NOMO-1 treated with dmso at 0.1 percent for 144 hours (cell line): ENCODE measurements at regions not wholly inside any gene's neighbourhood (a gene's known extent, or its start where the extent isn't known, plus 50 kb on each side); places are given as distances from the start of the nearest gene placed in this dataset.

ENCODE experiments used
- DNase-seq: peaks from one replicate; lab custom pipeline; 2025; ENCODE audit not compliant: unreplicated experiment; lab: John Stamatoyannopoulos, UW

DNA sequence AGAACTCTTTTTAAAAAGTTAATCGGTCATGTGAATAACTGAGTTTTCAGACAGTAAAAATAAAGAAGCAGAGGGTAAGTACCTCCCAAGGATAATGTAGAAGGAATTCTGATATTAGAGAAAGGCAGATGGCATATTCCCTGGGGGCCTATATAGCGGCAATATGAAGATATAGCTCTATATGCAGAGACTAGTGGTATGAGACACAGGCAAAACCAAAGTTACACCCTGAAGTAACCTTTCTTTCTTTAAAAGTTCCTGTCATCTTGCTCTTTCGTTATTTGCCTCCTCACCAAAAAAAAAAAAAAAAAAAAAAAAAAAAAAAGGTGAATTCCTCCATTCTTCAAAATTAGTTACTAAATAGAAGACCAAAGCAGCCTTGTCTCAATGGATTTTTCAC lies 76.2 kb upstream of the ARHGAP32 start:
- no peak for DNase-seq

DNA sequence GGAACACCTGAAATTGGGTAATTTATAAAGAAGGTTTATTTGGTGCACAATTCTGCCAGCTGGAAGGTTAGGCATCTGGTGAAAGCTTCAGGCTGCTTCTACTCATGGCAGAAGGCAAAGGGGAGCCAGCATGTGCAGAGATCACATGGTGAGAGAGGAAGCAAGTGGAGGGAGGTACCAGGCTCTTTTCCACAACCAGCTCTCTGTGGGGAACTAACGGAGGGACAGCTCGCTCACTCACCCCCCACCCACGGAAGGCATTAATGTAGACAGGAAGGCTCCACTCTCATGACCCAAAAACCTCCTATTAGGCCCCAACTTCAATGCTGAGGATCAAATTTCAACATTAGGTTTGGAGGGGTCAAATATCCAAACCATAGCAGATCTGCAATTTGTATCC lies 75.6 kb upstream of the ARHGAP32 start:
- DNase-seq: no peak

DNA sequence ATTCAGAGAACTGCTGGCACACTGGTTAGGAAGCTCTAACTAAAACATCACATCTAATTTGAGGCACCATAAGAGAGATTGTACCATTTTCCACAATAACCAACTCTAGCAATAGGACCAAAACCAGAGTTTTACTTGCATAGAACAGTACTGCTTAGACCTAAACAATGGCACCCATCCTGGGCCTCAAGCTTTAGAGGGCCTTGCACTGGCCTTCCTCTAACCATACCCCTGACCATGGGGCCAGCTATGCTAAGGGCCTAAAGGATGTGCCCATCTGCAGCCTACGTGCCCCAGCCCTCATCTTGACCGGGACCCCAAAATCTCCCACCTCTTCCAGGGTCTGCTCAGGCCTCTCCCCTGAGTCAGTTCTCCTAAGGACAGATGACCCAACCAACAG lies 74.4 kb upstream of the ARHGAP32 start:
- no peak for DNase-seq

DNA sequence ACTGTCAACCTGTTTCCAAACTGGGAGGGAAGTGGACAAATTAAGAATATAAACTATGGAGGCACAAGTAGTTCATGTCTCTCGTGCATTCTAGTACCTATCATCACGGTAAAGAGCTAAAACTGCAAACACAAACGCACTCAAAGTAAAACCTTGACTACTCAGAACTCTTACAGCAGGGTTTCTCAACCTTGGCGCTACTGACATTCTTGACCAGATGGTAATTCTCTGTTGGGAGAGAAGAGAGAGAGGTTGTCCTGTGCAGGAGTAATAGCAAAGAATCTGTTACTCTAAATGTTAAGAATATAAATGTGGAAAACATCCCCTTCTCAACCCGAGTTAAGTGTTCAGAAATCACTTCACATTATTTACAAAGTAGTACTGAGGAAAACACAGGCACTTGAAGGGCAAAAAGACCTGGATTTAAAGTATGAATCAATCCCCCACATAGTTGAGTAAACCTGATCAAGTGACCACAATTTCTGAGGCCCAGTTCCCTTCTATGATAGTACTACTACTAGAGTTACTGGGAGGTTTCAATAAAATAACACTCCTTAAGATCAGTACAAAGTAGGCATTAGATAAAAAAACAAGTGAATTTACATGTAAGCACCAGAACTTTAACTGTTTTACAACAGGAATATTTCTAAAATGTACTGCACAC lies 73.1 kb upstream of the ARHGAP32 start:
- no peak for DNase-seq

DNA sequence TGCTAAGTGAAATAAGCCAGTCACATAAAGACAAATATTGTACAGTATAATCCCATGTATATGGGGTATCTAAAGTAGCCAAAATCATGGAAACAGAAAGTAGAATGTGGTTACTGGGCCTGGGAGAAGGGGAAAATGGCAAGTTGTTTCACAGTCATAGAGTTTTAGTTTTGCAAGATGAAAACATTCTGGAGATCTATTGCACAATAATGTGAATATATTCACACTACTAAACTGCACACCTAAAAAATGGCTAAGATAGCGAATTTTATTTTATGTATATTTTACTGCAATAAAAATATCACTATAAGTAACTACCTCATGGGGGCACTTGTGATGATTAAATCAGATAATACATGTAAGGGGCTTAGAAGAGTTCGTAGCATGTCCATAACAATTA lies 72.0 kb upstream of the ARHGAP32 start:
- no peak for DNase-seq

DNA sequence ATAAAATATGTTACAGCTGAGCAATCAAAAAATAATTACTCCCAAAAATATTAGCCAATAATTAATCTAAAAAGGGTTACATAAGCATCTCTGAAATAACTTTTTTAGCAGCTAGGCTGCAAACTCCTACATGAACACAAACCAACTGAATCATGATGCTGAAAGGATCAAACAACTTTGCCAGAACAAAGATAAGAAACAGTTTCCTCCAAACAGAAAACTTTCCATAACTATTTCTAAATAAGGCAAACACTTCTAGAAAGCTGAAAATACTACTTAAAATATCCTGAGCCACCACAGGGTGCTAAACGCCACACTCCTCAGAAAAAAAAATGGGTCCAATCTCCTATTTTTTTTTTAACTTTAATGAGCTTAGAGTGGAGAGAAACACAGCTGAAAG lies 68.6 kb upstream of the ARHGAP32 start:
- DNase-seq: no peak

DNA sequence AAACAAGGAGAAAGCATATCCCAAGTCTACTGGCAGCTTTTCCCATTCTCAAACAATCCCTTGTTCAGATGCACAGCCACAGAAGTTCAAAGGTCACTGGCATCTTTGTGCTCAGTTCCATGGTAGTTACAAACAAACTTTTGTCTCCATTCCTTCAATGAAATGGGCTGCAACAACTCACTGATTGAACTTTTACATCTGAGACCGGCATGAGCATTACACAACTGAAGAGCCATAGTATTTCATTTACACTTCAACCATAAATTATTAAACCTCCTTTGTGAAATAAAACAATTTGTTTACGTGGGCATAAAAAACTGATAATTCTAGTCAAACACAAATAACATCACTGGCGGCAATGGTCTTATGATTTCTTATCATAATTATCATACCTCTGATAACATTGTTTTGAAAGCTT lies 67.8 kb upstream of the ARHGAP32 start:
- DNase-seq: no peak

DNA sequence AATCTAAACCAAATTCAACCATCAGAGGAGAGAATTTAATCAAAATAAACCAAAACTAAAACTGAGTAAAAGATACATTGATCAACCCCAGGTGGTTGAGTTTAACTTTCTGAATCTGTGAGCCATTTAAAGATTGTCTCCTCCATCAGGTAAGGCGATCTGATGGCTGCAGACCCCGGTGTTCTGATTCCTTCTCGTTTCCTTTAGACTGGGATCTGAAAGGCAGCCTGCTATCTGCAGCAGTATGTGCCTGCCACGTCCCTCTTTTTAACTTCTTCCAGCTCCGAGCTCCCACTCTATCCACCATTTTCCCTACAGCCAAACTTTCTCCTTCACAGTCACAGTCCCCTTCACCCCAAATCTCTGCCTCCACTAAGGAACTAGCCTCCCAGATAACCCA lies 66.1 kb upstream of the ARHGAP32 start:
- no peak for DNase-seq

DNA sequence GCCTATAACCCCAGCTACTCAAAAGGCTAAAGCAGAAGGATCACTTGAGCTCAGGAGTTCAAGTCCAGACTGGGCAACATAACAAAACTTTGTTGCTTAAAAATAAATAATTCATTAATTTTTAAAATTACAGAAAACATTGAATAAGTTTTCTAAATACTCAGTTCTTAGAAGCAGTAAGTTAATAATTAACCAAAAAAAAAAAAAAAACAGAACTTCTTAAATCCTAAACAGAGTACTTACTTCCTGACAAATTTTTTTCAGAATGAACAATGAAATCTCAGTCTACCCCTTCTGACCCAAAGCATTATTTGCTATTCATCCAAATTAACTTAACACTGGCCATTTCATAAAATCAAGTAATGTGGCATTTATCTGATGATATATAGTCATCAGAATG lies 65.4 kb upstream of the ARHGAP32 start:
- no peak for DNase-seq

DNA sequence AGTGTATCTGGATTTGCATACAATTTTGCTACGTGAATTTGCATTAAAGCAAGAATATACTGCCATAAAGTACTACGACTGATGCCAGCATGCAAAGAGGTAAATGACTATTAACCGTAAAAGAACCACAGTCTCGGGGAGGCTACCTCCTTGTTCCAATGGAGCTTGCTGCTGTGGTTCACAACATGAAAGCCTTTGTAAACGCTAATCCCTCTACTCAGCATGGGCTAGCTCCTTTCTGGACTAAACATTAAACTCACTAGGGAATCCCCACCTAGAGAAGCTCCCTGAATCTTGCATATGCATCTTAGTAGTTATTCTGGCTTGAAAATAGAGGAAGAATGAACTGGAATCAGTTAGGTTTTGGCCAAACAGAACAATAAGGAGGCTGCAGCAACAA lies 60.5 kb upstream of the ARHGAP32 start:
- no peak for DNase-seq

DNA sequence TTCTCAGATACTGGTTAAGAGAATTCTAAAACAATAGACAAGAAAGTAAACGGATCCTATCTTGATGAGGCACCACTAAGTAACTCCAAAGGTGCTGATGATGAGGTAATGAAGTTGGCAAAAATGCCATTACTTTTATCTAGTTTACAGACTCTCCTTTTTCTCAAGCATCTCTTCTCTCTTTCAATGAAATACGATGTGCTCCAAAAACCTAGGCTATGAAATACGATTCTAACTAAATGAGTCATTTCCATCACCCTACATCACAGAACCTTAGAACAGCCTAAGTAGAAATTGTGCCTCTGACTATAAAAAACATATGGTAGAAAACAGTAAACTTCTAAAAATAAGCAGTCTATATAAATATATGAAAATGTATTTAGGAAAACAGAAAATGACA lies 58.9 kb upstream of the ARHGAP32 start:
- no peak for DNase-seq

DNA sequence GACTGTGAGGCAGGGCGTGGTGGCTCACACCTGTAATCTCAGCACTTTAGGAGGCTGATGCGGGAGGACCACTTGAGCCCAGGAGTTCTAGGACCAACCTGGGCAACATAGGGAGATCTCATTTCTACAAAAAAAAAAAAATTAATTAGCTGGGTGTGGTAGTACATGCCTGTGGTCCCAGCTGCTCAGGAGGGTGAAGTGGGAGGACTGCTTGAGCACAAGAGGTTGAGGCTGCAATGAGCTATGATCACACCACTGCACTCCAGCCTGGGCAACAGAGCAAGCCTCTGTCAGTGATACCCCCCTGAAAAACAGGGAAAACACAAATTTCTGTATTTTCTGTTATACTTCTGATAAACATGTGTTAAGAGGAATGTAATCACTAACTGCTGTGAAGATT lies 57.8 kb upstream of the ARHGAP32 start:
- no peak for DNase-seq

DNA sequence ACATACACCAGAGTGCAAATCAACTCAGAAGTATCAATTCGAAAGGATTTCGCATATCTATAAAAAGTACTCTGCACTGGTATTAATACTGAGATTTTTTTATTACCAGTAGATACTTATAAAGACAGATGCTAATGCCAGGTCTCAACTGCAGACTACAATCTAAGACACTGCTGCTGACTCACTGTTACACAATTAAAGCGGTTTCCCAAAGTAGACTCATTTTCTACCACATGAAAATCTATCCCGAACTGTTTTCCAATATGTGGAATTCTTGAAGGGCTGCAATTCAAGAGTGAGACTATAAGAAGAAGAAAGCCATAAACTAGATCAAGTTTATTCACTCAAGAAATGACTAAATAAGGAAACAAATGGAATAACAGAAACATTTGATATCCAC lies 57.2 kb upstream of the ARHGAP32 start:
- no peak for DNase-seq

DNA sequence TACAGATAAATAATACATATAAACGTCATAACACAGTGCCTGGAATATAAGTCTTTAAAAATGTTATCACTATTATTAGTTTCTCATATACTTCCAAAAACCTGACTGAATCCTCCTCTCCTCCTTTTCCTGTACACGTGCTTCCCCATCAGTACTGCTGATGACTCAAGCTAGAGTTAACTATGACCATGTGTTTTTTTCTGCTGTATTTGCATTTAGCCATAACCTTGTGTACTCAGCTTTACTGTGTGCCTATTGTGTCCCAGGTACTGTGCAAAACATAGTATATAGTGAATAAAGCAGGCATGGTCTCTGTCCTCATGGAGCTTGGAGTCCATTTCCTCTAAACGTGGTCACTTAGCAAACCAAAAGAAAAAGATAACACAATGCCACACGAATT lies 56.5 kb upstream of the ARHGAP32 start:
- DNase-seq: no peak

DNA sequence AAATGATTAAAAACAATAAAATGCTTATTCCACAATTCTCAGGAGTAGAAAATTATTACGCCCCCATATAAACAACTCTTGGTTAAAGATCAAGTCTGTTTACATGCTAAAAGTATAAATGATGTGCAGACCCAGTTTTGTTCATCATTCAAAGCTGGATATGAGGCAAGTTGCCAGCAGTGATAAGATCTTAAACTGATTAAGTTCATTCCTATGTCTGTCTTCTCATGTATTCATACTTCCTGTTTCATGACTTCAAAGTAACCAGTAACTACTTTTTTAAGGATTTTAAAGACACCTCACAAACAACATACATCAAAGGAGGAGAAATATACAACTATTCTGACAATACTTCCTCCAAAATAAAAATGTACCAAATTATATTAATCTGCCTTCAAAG lies 55.0 kb upstream of the ARHGAP32 start:
- DNase-seq: no peak

DNA sequence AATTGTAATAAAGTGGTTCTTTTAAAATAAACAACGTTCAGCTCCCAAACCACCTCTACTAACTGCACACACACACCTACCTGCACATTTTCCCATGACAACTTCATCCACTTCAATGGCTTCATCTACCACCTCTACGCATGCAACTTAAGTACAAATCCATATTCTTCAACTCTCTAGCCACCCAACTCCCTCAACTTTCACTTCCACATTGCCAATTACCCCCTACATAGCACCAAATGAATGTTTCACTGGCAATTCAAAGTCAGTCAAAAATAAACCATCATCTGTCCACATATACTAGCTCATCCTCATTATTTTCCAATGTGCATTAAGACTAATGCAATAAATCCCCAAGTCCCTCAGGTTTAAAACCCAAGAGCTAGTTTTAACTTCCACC lies 50.7 kb upstream of the ARHGAP32 start:
- no peak for DNase-seq
